ENCODE measurements at regions not wholly inside any gene's neighbourhood (a gene's known extent, or its start where the extent isn't known, plus 50 kb on each side); places are given as distances from the start of the nearest gene placed in this dataset.

GRCh38 chr2:196452758-196453157 lies 186.8 kb upstream of the CCDC150 start:
- no peak for TF ChIP-seq CTCF (conservative IDR thresholded peaks at IDR 0.05 in 1 of 2, IDR thresholded peaks at IDR 0.05 in 1 of 2; ENCODE audit: low read depth in 1 of 2, low read length in 2 of 2)
- TF ChIP-seq EZH2 (IDR thresholded peaks at IDR 0.05; ENCODE audit: low read length, missing control alignments) = no peak
